Left renal pelvis (tissue), 4 donors: ENCODE measurements at regions not wholly inside any gene's neighbourhood (a gene's known extent, or its start where the extent isn't known, plus 50 kb on each side); places are given as distances from the start of the nearest gene placed in this dataset.

Experiments
- DNase-seq, 4 donors: peaks; one replicate each; pipeline ENCODE4 v3.0.0-alpha.2; 2013; ENCODE audit warnings: low read depth in 4 of 4, low spot score in 3 of 4

- DNase-seq, result no peak
Observed at GRCh38 chr14:95466506-95466905, 49.9 kb downstream of the SYNE3 start.

GRCh38 chr14:95465936-95466335, 50.5 kb downstream of the SYNE3 start:
- DNase-seq, result no peak

DNA sequence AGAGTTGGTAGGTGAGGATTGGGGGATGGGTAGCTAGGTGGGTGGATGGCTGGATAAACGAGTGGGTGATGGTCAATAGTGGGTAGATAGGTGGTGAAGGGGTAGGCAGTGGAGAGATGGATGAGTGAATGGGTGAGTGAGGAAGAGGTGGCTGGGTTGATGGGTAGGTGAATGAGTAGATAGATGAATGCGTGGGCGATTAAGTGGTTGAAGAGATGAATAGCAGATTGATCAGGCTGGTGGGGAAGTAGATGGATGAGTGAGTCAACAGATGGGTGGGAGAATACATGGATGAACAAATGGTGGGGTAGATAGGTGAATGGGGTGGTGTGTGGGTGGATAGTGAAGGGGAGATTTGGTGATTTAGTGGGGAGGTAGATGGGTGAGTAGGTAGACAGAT, 51.1 kb downstream of the SYNE3 start:
- no peak for DNase-seq

DNA sequence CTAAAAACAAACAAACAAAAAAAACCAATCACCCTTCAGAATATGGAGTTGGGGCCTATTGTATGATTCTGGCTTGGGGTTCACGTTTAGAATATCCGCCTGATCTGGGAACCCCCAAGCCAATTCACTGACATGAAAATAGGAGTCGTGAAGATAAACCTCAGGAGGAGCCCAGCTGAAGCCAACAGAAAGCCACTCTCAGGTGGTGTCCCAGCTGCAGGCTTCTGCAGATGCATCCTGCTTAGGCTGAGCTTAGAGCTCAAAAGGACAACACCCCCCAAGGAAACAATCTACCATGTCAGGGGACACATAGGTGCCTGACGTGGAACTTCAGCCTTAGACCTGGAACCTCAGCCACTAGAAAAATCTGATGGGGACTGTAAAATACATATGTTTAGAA, 51.9 kb downstream of the SYNE3 start:
- no peak for DNase-seq

DNA sequence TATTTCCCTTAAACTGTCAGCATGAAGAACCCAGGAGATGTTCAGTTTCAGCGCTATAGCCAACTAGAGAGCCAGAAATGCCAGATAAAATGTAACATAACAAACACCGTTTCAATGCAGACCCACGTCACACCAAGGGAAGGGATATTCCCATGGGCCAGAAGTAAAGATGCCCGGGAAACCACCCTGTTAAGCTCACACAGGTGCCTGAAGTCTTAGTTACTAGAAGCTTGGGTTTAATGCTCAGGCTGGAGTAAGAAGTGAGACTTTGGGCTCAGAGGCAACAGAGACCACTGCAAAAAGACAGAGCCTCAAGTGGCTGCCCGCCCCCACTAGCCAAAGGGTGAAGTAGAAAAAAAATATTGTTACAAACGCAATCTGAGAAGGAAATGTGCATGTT, 52.3 kb downstream of the SYNE3 start:
- no peak for DNase-seq

- DNase-seq, result no peak
Observed at GRCh38 chr14:95463171-95463901, 53.1 kb downstream of the SYNE3 start.

- no peak for DNase-seq
Observed at GRCh38 chr14:95462491-95462890, 54.0 kb downstream of the SYNE3 start.

DNA sequence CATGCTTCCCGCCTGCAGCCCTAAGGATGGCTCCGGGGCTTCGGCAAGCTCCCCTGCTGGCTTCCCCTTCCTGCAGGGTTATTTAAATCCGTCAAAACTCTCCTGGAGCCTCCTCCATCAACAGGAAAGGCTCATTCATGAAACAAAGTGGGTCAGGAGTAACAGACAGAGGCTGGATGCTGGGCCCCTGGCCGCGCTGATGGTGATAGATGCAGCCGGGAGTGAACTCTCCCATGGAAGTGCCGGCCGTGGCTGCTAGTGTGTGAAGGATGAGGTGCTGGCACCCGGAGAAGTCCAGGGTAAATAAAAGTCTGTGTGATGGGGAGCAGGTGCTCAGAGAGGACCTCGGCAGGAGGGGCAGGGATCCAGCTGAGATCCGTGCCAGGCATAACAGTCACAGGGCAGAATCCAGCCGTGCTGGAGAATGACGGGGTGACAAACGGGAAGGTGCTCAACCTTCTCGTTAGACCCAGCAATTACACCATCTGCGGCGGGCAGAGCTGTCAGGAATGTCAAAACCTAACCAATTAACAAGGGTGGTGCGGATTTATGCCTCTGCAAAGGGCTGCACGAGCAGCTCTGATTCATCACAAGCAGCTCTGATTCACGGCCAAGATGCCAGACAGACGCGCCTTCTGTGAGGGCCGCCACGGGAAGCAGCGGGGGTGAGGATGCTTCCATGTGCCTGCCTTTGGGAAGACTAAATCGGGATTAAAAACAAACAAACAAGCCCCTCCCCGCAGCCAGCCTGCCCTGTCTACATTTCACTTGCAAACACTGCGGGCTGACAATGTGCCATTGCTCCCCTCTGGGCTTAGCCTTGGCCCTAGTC, 55.6 kb downstream of the SYNE3 start:
- no peak for DNase-seq

DNA sequence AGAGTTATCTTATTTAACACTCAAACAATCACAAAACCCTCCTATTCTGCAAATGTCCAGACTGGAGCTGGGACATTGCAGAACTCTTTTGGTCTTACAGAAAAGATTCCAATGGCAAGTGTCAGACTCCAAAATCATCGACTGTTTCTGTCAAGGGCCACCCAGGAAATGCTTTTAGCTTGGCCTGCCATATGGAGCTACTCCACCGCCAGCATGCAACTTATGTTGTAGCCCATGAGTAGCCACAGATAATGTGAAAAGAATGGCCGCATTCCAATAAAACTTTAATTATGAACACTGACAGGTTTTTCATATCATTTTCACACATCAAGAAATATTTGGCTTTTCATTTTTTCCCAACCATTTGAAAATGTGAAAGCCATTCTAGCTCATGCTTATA, 57.5 kb downstream of the SYNE3 start:
- no peak for DNase-seq

DNA sequence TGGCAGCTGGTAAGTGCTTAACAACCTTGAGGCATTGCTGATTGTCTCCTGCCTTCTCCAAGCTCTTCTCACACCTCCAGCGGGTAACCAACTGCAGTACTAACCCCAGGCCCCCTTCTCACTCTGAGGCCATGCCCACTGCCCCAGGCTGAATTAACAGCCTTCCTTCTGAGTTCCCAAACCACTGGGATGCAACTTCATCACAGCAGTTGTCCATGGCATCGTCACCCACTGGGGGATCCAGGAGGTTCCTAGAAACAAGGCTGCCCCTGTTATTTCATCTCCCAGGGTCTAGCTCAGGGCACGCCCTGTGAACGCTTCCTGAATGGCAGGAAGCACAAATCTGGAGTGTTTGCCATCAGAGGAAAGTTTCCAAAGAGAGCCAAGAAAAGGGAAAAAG, 58.0 kb downstream of the SYNE3 start:
- no peak for DNase-seq

GRCh38 chr14:95456281-95456680, 60.2 kb downstream of the SYNE3 start:
- DNase-seq, result no peak

GRCh38 chr14:95455246-95455645, 61.2 kb downstream of the SYNE3 start:
- no peak for DNase-seq

DNA sequence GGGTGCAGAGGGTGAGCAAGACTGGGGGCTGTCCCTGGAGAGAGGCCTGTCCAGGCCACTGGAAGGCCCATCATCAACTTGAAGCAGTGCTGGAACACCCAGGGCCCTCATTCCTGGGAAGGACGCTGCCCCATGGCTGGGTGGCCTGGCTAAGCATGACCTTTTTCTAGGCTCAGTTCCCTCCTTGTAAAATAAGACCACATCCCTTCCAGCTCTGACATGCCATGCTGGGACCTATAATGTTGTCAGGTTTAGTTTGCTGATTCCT, 62.8 kb downstream of the SYNE3 start:
- no peak for DNase-seq

- DNase-seq, result no peak
Observed at GRCh38 chr14:95452893-95453712, 63.3 kb downstream of the SYNE3 start.

DNA sequence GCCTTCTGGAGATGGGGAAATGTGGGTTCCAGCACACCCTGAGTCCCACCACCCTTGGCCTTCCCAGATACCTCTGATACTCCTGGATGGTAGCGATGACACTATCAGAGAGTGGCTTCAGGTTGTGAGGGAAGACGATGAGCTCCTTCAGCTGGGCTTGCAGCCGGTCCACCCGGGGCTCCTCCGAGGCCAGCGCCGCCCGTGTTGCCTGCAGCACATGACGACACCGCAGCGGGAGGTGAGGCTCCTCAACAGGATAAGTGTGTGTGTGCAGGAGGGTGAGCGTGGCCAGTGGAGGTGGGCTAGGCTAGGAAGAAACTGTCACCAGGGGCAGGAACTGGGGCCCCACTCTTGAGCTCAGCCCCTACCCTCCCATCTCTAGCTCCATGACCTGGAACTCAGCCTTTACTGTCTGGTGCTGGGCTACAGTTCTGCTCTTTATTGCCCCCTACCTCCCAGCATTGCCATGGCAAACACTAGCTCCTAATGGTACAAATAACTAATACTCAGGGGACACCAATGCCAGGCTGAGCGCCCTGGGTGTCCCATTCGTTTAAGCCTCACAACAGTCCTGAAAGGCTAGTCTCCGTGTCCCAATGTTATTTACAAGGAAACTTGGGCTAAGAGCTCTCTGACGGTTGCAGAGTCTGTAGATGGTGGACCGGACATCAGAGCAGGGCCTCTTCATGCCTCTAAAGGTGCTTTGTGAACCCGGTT, 64.1 kb downstream of the SYNE3 start:
- DNase-seq, result no peak

DNA sequence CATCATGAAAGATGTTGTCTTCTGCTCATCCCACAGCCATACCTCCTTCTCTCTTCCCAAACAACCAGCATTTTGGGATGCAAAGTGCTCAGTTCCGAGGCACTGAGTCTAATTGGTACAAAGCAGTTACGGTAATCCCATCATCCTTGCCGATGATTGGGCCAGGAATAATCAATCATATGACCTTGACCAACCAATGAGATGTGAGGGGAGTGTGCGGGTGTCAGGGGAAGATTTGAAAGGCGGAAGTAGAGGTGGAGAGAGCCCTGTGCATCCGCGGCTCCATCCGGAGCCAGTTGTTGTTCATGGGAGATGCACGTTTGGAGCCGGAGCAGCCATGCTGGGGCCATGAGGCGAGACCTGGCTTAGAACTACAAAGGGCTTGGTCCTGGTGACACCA, 67.3 kb downstream of the SYNE3 start:
- DNase-seq, result no peak

DNA sequence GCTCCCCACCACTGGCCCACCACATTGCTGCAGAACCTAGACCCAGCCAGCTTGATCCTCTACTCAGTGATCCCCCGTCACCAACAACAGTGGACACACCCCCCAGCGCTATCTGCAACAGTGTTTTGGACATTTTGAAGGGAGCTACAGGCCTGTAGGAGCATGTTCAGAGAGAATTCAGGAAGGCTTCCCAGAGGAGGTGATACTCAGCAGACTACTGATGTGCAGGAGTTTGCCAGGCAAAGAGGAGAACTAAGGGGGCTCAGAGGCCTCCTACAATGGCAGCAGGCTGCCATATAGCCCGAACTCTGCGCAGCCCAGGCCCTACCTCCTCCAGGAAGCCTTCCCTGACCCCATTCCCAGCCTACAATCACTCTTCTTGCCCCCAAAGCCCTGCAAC, 70.0 kb downstream of the SYNE3 start:
- DNase-seq, result no peak

DNA sequence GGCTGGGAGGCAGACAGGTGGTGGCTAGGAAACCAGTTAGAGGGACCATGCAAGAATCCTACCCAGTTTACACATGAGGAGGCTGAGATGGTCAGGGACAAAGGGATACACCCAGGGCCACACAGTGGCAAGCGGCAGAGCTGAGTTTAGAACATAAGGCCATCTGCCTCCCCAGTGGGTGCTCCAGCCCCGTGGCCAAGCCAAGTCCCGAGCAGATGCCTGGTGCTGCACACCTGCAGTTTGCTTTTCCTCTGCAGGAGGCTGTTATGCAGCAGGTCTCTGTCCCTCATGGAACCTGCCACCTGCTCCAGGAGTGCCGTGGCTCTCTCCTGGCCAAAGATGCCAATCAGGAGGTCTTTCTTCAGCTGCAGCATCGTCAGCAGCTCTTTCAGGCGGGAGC, 70.8 kb downstream of the SYNE3 start:
- DNase-seq, result no peak

GRCh38 chr14:95445161-95445560, 71.3 kb downstream of the SYNE3 start:
- DNase-seq, result no peak

DNA sequence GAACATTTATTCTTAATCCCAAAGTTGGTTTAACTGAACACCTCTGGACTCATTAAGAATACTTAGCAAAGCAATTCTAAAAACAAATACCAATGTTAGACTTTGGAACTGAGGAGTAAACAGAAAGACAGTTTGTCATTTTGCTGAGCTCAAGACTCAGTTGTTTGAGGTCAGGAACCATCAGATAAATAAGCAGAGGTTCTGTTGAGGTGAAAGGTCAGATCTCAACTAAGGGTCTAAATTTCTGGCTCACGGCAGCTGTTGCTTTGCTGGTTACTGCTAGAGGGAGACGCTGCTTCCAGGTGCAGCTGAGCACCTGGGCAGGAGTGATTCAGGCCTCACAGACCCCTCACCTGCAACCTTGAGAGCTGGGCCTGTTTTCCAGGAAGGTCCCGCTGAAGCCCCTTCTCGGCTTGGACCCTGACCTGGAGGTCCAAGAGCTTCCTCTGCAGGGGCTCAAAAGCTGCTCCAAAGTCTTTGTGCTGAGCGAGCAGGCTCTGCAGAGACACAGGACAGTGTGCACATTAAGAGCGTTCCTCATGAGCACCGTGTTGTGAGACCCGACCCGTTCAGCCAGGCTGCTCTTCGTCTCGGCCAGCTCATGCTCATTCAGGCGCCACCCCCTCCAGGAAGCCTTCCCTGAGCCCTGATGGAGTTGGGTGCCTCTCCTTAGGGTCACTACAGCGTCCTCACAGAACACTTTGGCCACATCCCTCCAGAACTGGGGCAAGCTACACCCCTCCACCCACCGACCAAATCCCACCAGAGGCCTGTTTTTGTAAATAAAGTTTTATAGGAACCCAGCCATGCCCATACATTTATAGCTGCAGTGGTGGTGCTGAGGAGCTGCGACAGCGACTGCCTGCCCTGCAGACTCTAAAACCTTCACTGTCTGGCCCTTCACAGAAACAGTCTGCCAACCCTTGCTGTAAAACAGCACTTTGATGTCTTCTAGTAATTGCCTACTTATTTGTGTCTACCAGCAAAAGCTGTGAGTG, 72.0 kb downstream of the SYNE3 start:
- no peak for DNase-seq
